ENCODE measurements at regions not wholly inside any gene's neighbourhood (a gene's known extent, or its start where the extent isn't known, plus 50 kb on each side); places are given as distances from the start of the nearest gene placed in this dataset.

DNA sequence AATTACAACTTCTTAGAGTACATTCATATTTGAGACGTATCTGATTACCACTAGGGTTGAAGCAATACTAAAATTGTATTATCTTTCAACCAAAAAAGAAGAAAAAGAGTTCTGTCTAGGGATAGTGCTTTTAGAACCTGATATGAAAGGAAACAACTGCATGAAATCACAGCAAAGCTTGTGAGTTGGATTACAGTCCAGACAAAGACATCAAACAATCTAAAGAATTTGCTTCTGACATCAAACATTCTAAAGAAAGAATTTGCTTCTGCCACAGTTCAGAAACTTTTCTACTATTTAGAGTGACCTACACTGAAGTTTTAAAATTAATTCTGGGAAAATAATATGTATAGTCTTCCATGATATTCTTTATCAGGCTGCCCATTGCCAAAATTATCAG lies 1141.1 kb upstream of the ACO1 start:
- H3K36me3 ChIP-seq (ENCODE audit: control insufficient read depth, low read length) = no peaks in the 10 kb centered on the region
- no peaks in the 10 kb centered on the region for H3K9me3 ChIP-seq (ENCODE audit: control insufficient read depth, insufficient read depth, low read length)
- H3F3A ChIP-seq (ENCODE audit: control insufficient read depth, insufficient read depth) = no peaks in the 10 kb centered on the region
- H4K20me1 ChIP-seq (ENCODE audit: control insufficient read depth, insufficient read depth, low read depth, low read length) = no peaks in the 10 kb centered on the region
- H3K4me3 ChIP-seq (ENCODE audit: low read length) = no peak overlapping the region
- H3K27me3 ChIP-seq (ENCODE audit: control insufficient read depth, low read length) = no peaks in the 10 kb centered on the region
- no peaks in the 10 kb centered on the region for H3K79me2 ChIP-seq (ENCODE audit: control insufficient read depth, low read length)
- H3K4me2 ChIP-seq (ENCODE audit: low read length) = no peak overlapping the region
- no peak for TF ChIP-seq EZH2phosphoT487 (IDR thresholded peaks at IDR 0.05; ENCODE audit: borderline replicate concordance, low read length)
- TF ChIP-seq, protein P1, sequence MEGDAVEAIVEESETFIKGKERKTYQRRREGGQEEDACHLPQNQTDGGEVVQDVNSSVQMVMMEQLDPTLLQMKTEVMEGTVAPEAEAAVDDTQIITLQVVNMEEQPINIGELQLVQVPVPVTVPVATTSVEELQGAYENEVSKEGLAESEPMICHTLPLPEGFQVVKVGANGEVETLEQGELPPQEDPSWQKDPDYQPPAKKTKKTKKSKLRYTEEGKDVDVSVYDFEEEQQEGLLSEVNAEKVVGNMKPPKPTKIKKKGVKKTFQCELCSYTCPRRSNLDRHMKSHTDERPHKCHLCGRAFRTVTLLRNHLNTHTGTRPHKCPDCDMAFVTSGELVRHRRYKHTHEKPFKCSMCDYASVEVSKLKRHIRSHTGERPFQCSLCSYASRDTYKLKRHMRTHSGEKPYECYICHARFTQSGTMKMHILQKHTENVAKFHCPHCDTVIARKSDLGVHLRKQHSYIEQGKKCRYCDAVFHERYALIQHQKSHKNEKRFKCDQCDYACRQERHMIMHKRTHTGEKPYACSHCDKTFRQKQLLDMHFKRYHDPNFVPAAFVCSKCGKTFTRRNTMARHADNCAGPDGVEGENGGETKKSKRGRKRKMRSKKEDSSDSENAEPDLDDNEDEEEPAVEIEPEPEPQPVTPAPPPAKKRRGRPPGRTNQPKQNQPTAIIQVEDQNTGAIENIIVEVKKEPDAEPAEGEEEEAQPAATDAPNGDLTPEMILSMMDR (IDR thresholded peaks at IDR 0.05; ENCODE audit: low read depth, low read length, poor library complexity, severe bottlenecking) = no peak
- H3K4me1 ChIP-seq (ENCODE audit: control insufficient read depth, low read length) = no peaks in the 10 kb centered on the region
- no peaks in the 10 kb centered on the region for H3K9me2 ChIP-seq (replicated peaks; ENCODE audit: control insufficient read depth, low read length)
- no peak overlapping the region for H3K27ac ChIP-seq (ENCODE audit: low read depth, low read length)

DNA sequence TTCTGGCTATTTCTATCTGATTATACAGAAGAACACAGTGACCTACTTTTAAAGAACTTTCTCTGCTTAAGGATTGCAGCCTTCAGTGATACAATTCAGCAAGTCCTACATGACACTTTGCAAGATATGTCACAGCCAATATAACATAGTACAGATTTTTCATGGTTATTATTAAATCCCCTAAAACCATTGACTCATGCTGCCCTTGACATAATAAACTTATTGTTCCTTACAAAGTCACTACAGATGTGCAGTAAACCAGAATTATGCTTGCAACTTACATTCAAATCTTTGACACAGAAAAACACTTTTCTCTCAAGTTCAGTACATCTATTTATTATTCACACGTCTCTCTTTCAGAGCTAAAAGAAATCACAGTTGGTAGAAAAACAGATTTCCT lies 1136.3 kb upstream of the ACO1 start:
- no peaks in the 10 kb centered on the region for H3K9me3 ChIP-seq (ENCODE audit: control insufficient read depth, insufficient read depth, low read length)
- H3K79me2 ChIP-seq (ENCODE audit: control insufficient read depth, low read length) = no peaks in the 10 kb centered on the region
- H3K4me2 ChIP-seq (ENCODE audit: low read length) = no peak overlapping the region
- no peaks in the 10 kb centered on the region for H3K4me1 ChIP-seq (ENCODE audit: control insufficient read depth, low read length)
- TF ChIP-seq, protein P1 (IDR thresholded peaks at IDR 0.05; ENCODE audit: low read depth, low read length, poor library complexity, severe bottlenecking) = no peak
- no peak for TF ChIP-seq EZH2phosphoT487 (IDR thresholded peaks at IDR 0.05; ENCODE audit: borderline replicate concordance, low read length)
- H3K27me3 ChIP-seq (ENCODE audit: control insufficient read depth, low read length) = no peaks in the 10 kb centered on the region
- no peaks in the 10 kb centered on the region for H3K9me2 ChIP-seq (replicated peaks; ENCODE audit: control insufficient read depth, low read length)
- no peak overlapping the region for H3K27ac ChIP-seq (ENCODE audit: low read depth, low read length)
- H3K4me3 ChIP-seq (ENCODE audit: low read length) = no peak overlapping the region
- H3F3A ChIP-seq (ENCODE audit: control insufficient read depth, insufficient read depth) = no peaks in the 10 kb centered on the region
- no peaks in the 10 kb centered on the region for H4K20me1 ChIP-seq (ENCODE audit: control insufficient read depth, insufficient read depth, low read depth, low read length)
- no peaks in the 10 kb centered on the region for H3K36me3 ChIP-seq (ENCODE audit: control insufficient read depth, low read length)

DNA sequence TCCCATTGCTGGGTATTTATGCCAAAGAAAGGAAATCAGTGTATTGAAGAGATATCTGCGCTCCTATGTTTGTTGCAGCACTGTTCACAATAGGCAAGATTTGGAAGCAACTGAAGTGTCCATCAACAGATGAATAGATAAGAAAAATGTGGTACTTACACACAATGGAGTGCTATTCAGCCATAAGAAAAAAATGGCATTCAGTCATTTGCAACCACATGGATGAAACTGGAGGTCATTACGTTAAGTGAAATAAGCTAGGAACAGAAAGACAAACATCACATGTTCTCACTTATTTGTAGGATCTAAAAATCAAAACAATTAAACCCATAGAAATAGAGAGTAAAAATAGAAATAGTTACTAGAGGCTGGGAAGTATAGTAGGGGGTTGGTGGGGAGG lies 1133.1 kb upstream of the ACO1 start:
- Histone ChIP-seq H3K9me2 (replicated peaks; ENCODE audit: control insufficient read depth, low read length) (no peaks in the 10 kb centered on the region), H3K4me1 (ENCODE audit: control insufficient read depth, low read length) (no peaks in the 10 kb centered on the region), H3K79me2 (ENCODE audit: control insufficient read depth, low read length) (no peaks in the 10 kb centered on the region), H3K4me2 (ENCODE audit: low read length) (no peak overlapping the region), H3K27me3 (ENCODE audit: control insufficient read depth, low read length) (no peaks in the 10 kb centered on the region), H4K20me1 (ENCODE audit: control insufficient read depth, insufficient read depth, low read depth, low read length) (no peaks in the 10 kb centered on the region), H3K9me3 (ENCODE audit: control insufficient read depth, insufficient read depth, low read length) (no peaks in the 10 kb centered on the region), H3K36me3 (ENCODE audit: control insufficient read depth, low read length) (no peaks in the 10 kb centered on the region), H3K27ac (ENCODE audit: low read depth, low read length) (no peak overlapping the region), H3K4me3 (ENCODE audit: low read length) (no peak overlapping the region), H3F3A (ENCODE audit: control insufficient read depth, insufficient read depth) (no peaks in the 10 kb centered on the region)
- TF ChIP-seq, protein P1 (IDR thresholded peaks at IDR 0.05; ENCODE audit: low read depth, low read length, poor library complexity, severe bottlenecking) = no peak
- TF ChIP-seq EZH2phosphoT487 (IDR thresholded peaks at IDR 0.05; ENCODE audit: borderline replicate concordance, low read length) = no peak

All from DOHH2 (cell line).